ENCODE measurements at regions not wholly inside any gene's neighbourhood (a gene's known extent, or its start where the extent isn't known, plus 50 kb on each side); places are given as distances from the start of the nearest gene placed in this dataset.
"Not testable (repeated sequence)": the region's sequence is repeated elsewhere in the genome, so short reads cannot be mapped to it uniquely, and the experiment has no call there.

- peak in 1 of 2 experiments; percentile 6 for DNase-seq
Measured at GRCh38 chr6:79808921-79809320, 138.4 kb downstream of the ELOVL4 start.

GRCh38 chr6:79806661-79807060, 140.7 kb downstream of the ELOVL4 start:
- not testable (repeated sequence) for DNase-seq

GRCh38 chr6:79804732-79805131, 142.6 kb downstream of the ELOVL4 start:
- no peak for DNase-seq

- DNase-seq, result no peak
Measured at GRCh38 chr6:79803917-79804316, 143.4 kb downstream of the ELOVL4 start.

GRCh38 chr6:79802657-79803300, 144.6 kb downstream of the ELOVL4 start:
- DNase-seq, result no peak

- no peak for DNase-seq
Measured at GRCh38 chr6:79801362-79801761, 146.0 kb downstream of the ELOVL4 start.

- no peak for DNase-seq
Measured at GRCh38 chr6:79798841-79799240, 148.5 kb downstream of the ELOVL4 start.

GRCh38 chr6:79797912-79798311, 149.4 kb downstream of the ELOVL4 start:
- DNase-seq, result no peak

GRCh38 chr6:79797163-79797764, 150.1 kb downstream of the ELOVL4 start:
- no peak for DNase-seq

GRCh38 chr6:79796197-79796596, 151.2 kb downstream of the ELOVL4 start:
- no peak for DNase-seq

GRCh38 chr6:79789896-79790295, 157.5 kb downstream of the ELOVL4 start:
- DNase-seq, result no peak

- DNase-seq, result no peak
Measured at GRCh38 chr6:79788756-79789155, 157.6 kb downstream of the SH3BGRL2 start.

GRCh38 chr6:79787626-79788025, 156.5 kb downstream of the SH3BGRL2 start:
- no peak for DNase-seq

GRCh38 chr6:79784395-79784753, 153.2 kb downstream of the SH3BGRL2 start:
- DNase-seq, result no peak

- DNase-seq, result no peak
Measured at GRCh38 chr6:79783670-79784394, 152.7 kb downstream of the SH3BGRL2 start.

- DNase-seq, result no peak
Measured at GRCh38 chr6:79782792-79783580, 151.9 kb downstream of the SH3BGRL2 start.

GRCh38 chr6:79781916-79782315, 150.8 kb downstream of the SH3BGRL2 start:
- no peak for DNase-seq

GRCh38 chr6:79780881-79781280, 149.8 kb downstream of the SH3BGRL2 start:
- DNase-seq, result no peak

GRCh38 chr6:79778816-79779215, 147.7 kb downstream of the SH3BGRL2 start:
- DNase-seq, result no peak

- no peak for DNase-seq
Measured at GRCh38 chr6:79777713-79778579, 146.8 kb downstream of the SH3BGRL2 start.

- DNase-seq, result no peak
Measured at GRCh38 chr6:79776076-79776475, 144.9 kb downstream of the SH3BGRL2 start.

GRCh38 chr6:79775222-79775621, 144.1 kb downstream of the SH3BGRL2 start:
- no peak for DNase-seq
